HT-29 (cell line): ENCODE measurements at regions not wholly inside any gene's neighbourhood (a gene's known extent, or its start where the extent isn't known, plus 50 kb on each side); places are given as distances from the start of the nearest gene placed in this dataset. TPM values are rescaled to one million over a fixed set of nuclear protein-coding genes. Genes with fewer than 3 reads are reported as not detected.

Source experiments
- DNase-seq: peaks from one replicate; pipeline ENCODE4 v3.0.0-alpha.2; 2015; ENCODE audit warnings: low spot score
- small RNA-seq: library from RNA; depleted of rRNA; stranded (forward); fragments of <200 nt; gene quantifications from one replicate; pipeline ENCODE3, GENCODE V24; 2014

DNA sequence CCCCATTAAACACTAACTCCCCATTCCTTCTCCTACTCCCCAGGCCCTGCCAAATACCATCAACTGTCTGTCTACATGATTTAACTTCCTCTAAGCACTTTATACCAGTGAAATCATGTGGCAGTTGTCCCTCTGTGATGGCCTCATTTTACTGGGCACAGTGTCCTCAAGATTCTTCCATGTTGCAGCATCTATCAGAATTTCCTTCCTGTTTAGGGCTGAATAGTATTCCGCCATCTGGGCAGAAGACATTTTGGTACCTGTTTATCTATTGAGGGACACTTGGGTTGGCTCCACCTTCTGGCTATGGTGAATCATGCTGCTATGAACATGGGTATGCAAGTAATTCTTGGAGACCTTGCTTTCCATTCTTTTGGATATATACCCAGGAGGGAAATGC is 59.4 kb upstream of the IRX4 start:
- DNase-seq: no peak

DNA sequence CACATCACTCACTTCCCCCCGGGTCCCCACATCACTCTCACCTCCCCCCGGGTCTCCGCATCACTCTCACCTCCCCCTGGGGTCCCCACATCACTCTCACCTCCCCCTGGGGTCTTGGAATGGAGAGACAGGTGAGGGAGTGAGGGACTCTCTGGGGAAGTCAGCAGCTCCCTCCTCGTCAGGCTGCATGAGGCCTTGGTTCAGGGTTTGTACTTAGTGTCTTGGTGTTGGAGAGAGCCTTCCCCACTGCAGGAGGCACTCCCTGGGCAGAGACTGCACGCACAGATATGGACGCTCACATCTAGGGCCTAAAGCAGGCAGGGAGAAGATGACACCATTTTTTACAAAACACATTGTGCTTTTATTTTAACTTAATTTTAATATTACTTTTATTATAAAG is 56.5 kb upstream of the IRX4 start:
- no peak for DNase-seq

DNA sequence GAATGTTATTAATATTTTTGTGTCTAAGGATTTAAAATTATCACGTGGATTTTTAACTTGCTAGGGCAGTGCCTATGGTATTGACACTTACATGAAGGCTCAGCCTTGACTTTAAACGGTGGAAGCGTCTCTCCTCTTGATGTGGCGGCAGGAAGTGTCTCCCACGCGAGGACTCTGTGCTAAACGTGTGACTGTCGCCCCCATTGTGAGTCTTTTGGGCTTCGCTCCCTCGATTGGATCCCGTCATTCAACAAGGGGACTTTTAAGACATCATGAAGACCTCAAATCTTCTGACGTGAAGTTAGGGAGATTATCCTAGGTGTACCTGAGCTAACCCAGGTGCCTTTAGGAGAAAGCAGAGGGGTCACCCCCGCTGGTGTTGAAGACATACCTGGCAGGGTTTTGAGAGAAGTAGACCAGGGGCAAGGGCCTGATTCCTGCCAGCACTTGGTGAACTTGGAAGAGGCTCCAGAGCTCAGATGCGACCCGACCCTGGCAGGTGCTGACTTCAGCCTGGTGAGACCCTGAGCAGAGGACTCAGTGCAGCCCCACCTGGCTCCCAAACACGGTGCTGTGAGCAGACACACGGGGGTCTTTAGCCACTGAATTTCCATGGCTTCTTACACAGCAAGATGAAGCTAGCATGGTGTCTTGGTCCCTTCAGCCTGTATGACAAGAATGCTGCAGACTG is 55.7 kb upstream of the IRX4 start:
- no peak for DNase-seq

DNA sequence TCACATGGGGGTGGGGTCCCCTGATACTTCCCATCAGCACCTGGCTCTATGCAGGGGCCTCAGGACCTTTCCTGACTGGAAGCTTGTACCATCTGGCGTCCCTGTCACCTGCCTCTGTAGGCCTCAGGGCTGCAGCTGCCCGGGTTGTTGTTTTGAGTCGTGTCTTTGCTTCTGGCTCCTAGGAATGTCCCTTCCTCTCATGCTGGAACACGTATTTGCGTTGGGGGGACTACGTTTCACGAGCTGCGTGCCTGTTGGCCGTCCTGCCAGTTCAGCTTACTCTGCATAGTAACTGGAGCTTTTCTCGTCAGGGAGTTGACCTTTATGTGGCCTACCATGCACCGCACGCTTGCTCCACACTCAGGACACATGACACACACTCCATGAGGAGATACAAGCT is 54.9 kb upstream of the IRX4 start:
- DNase-seq: no peak

DNA sequence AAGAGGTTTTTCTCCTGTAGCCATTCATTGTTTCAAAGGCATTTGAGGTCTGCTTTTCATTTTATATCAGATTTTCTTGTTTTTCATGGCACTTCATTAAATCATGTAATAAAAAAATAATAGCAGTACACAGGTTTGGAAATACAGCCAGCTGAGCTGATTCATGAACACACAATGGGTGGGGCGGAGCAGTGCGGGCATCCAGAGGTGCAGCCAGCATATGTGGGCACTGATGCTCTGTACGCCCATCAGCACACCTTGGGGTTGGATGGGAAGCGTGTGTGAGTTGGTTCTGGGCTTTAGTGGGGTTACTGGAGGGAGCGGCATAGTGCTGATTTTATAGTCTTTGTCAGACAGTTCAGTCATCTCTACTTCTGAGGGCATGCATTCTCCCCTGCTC is 54.2 kb upstream of the IRX4 start:
- no peak for DNase-seq

DNA sequence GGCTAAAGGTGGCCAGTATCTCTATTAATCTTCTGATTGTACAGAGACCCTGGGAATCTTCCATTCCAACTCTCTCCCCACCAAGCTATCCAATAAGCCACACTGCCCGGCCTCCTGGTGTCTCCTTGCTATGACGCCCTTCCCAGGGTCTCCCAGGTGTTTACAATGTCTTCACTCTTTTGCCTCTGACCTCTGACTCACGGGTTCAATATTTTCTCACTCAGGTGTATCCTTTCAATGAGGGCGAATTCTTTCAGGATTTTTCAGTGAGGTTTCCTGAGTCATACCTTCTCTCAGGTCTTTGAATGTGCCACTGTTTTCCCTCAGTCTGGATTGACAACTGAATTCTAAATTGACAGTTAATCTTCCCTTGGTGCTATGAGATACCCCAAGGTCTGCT is 53.7 kb upstream of the IRX4 start:
- DNase-seq: peak; percentile 12

DNA sequence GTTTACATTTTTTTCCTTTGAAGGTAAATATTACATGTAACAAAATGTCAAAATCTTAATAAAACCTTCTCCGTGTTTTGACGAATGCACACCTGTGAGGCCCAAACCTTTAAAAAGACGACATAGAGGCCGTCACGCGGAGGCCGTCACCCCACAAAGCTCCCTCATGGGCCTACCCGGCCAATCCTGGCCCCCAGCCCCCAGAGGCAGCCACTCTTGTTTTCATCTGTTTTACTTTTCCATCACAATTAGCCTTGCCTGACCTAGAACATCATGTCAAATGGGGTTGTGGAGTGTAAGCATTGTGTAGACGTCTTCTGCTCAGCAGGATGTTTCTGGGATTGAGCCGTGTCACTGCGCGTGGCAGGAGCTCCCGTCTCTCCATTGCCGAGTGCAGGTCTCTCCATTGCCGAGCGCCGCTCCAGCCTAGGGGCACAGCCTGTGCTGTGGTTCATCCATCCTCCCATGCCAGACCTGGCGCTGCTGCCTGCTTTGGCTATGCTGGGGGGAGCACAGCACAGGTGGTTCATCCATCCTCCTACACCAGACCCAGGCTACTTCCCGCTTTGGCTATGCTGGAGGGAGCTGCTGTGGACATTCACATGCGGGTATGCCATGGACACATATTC is 52.2 kb upstream of the IRX4 start:
- no peak for DNase-seq

DNA sequence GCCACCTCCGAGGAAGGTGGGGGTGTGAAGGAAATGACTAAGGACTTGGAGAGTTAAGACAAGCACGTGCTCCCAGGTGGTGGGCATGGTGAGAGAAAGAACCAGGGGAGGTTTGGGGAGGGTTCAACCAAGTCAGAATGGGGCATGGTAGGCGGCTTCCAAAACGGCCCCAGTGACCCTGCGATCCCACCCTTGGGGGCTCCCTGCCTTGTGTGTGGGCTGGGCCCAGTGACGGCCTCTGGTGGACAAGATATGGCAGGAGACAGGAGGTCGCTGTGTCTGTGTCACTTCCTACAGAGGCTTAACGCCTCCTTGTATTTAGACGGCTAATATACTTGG is 51.3 kb upstream of the IRX4 start:
- no peak for DNase-seq

DNA sequence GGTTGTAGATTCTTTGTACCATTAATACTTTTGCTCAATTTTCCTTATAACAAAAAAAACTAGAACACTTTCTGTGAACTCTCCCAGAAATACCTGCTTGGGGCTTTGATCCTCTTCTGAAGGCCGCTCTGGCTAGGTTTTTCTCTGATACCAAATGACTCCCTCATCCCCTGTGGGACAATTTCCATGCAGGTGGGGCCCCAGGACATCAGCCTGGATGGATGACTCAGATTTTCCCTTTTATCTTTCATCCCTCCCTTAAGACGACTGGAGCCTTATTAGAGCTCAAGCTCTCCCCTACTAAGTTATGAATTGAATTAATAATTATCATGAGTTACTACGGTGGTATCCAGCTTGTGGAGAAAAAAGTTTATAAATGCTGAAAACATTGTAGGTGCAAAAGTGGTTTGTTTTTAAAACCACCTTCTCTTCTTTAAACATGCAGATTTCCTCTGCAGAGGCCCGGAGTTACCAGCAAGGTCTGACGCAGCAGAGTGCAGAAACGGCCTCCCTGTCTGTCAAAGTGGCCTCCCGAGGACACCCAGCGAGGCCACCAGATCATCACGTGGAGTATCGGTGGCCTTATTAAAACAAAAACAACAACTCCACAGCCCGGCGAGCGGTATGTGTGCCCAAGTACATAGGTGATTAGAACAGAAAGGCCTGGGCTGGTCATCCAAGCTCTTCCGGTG is 50.8 kb upstream of the IRX4 start:
- DNase-seq: no peak

Small RNA genes lying in the stretch of these regions (small RNA-seq; reads per million reads assigned to genes)
- gene AC092266.1 (not detected), gene RF00019 (not detected)
